ENCODE measurements at regions not wholly inside any gene's neighbourhood (a gene's known extent, or its start where the extent isn't known, plus 50 kb on each side); places are given as distances from the start of the nearest gene placed in this dataset.

GRCh38 chr13:50747737-50748350, 95.6 kb downstream of the DLEU7 start:
- no peak for TF ChIP-seq CTCF (IDR thresholded peaks at IDR 0.05)
- TF ChIP-seq POLR2A (IDR thresholded peaks at IDR 0.05), result no peak
- no peak for TF ChIP-seq POLR2AphosphoS5 (IDR thresholded peaks at IDR 0.05)
